GM23338 (cell line): ENCODE measurements at regions not wholly inside any gene's neighbourhood (a gene's known extent, or its start where the extent isn't known, plus 50 kb on each side); places are given as distances from the start of the nearest gene placed in this dataset.
A peak's percentile ranks its signal among the peaks of the same experiment; 100 is the strongest.

Experiments
- ATAC-seq: fragments of 200-7000 bp; cut with Tn5 transposase; 3 replicates; pipeline ENCODE4 v1.9.1; 2020
- DNase-seq: peaks from one replicate; pipeline ENCODE4 v3.0.0-alpha.2; 2015; ENCODE audit warnings: low spot score
- H2AFZ ChIP-seq: fragments of 200-600 bp; sonication (generic); 2 replicates; pipeline ENCODE4 v1.8.0; 2016; ENCODE audit warnings: antibody characterized with exemption, mild to moderate bottlenecking, moderate library complexity
- H3F3A ChIP-seq: fragments of 200-600 bp; sonication (generic); replicated peaks from 2 replicates; pipeline ENCODE4 v1.8.0; 2017; ENCODE audit warnings: antibody characterized with exemption, mixed run types, low read depth
- H3K27ac ChIP-seq: fragments of 200-600 bp; sonication (generic); 2 replicates; pipeline ENCODE4 v1.6.1; 2016; ENCODE audit warnings: low read depth
- H3K27me3 ChIP-seq: fragments of 200-600 bp; sonication (generic); 2 replicates; pipeline ENCODE4 v1.8.0; 2016; ENCODE audit warnings: mild to moderate bottlenecking, mixed run types, moderate library complexity; ENCODE audit not compliant: insufficient read depth
- H3K36me3 ChIP-seq: fragments of 200-600 bp; sonication (generic); 2 replicates; pipeline ENCODE4 v1.8.0; 2016; ENCODE audit warnings: mild to moderate bottlenecking; ENCODE audit not compliant: insufficient read depth
- H3K4me1 ChIP-seq: fragments of 200-600 bp; sonication (generic); 2 replicates; pipeline ENCODE4 v1.8.0; 2016; ENCODE audit warnings: mild to moderate bottlenecking, moderate library complexity; ENCODE audit not compliant: insufficient read depth
- H3K4me2 ChIP-seq: fragments of 200-600 bp; sonication (generic); 2 replicates; pipeline ENCODE4 v1.7.1; 2017; ENCODE audit warnings: mixed run types
- H3K4me3 ChIP-seq: fragments of 200-600 bp; sonication (generic); 2 replicates; pipeline ENCODE4 v1.6.1; 2016; ENCODE audit warnings: mixed run types
- H3K79me2 ChIP-seq: fragments of 200-600 bp; sonication (generic); replicated peaks from 2 replicates; pipeline ENCODE4 v1.8.0; 2017; ENCODE audit warnings: mild to moderate bottlenecking; ENCODE audit not compliant: insufficient read depth
- H3K9me2 ChIP-seq: fragments of 200-600 bp; sonication (generic); 2 replicates; pipeline ENCODE4 v1.8.0; 2017; ENCODE audit not compliant: insufficient read depth
- H4K20me1 ChIP-seq: fragments of 200-600 bp; sonication (generic); replicated peaks from 2 replicates; pipeline ENCODE4 v1.8.0; 2017; ENCODE audit warnings: mild to moderate bottlenecking; ENCODE audit not compliant: insufficient read depth
- H3K27ac Mint-ChIP-seq: 2 replicates; pipeline ENCODE4 v1.8.0; 2020; ENCODE audit warnings: inconsistent platforms, mild to moderate bottlenecking, moderate library complexity, mixed read lengths
- H3K27me3 Mint-ChIP-seq: 3 replicates; pipeline ENCODE4 v1.8.0; 2022; ENCODE audit warnings: low read depth, mild to moderate bottlenecking, moderate library complexity, mixed read lengths, inconsistent platforms; ENCODE audit not compliant: insufficient read depth, poor library complexity
- H3K36me3 Mint-ChIP-seq: 3 replicates; pipeline ENCODE4 v1.8.0; 2021; ENCODE audit warnings: low read depth, mild to moderate bottlenecking, inconsistent platforms, moderate library complexity, mixed read lengths
- H3K4me1 Mint-ChIP-seq: 3 replicates; pipeline ENCODE4 v1.8.0; 2020; ENCODE audit warnings: mild to moderate bottlenecking, inconsistent platforms, mixed read lengths
- H3K4me3 Mint-ChIP-seq: 3 replicates; pipeline ENCODE4 v1.8.0; 2021; ENCODE audit warnings: moderate library complexity, mild to moderate bottlenecking, inconsistent platforms, mixed read lengths
- H3K9me3 Mint-ChIP-seq: 3 replicates; pipeline ENCODE4 v1.8.0; 2020; ENCODE audit warnings: moderate library complexity, mild to moderate bottlenecking, inconsistent platforms, mixed read lengths
- CREB1 ChIP-seq: fragments of 250-450 bp; sonication (Bioruptor Pico); IDR thresholded peaks from 2 replicates; pipeline ENCODE4 v1.5.0; 2020; ENCODE audit warnings: low read depth, mild to moderate bottlenecking, moderate library complexity
- CTCF ChIP-seq, 2 experiments: fragments of 200-600 bp in 1 of 2; sonication (generic) in 1 of 2; conservative IDR thresholded peaks; 2 replicates each; pipeline versions ENCODE4 v1.5.1 to v1.6.1; 2016 to 2017; ENCODE audit warnings: antibody characterized with exemption in 2 of 2, low read depth in 2 of 2, mild to moderate bottlenecking in 2 of 2, moderate library complexity in 1 of 2
- ETS1 ChIP-seq: IDR thresholded peaks from 2 replicates; pipeline ENCODE4 v1.6.1; 2016; ENCODE audit warnings: antibody characterized with exemption
- EZH2 ChIP-seq: fragments of 200-600 bp; sonication (generic); IDR thresholded peaks from one replicate; pipeline ENCODE4 v1.8.0; 2017; ENCODE audit warnings: antibody characterized with exemption, mild to moderate bottlenecking, low read depth; ENCODE audit not compliant: unreplicated experiment
- EZH2phosphoT487 ChIP-seq: fragments of 200-600 bp; sonication (generic); IDR thresholded peaks from one replicate; pipeline ENCODE4 v1.8.1; 2018; ENCODE audit warnings: antibody characterized with exemption; ENCODE audit not compliant: unreplicated experiment
- JUNB ChIP-seq: IDR thresholded peaks from one replicate; pipeline ENCODE4 v1.6.1; 2016; ENCODE audit warnings: antibody characterized with exemption; ENCODE audit not compliant: unreplicated experiment
- NANOG ChIP-seq: IDR thresholded peaks from 2 replicates; pipeline ENCODE4 v1.6.1; 2016; ENCODE audit warnings: antibody characterized with exemption, borderline replicate concordance
- POLR2AphosphoS5 ChIP-seq: IDR thresholded peaks from 2 replicates; pipeline ENCODE4 v1.6.1; 2016; ENCODE audit warnings: antibody characterized with exemption, low read depth
- REST ChIP-seq: IDR thresholded peaks from one replicate; pipeline ENCODE4 v1.6.1; 2018; ENCODE audit warnings: antibody characterized with exemption; ENCODE audit not compliant: unreplicated experiment
- STAT1 ChIP-seq: IDR thresholded peaks from one replicate; pipeline ENCODE4 v1.6.1; 2016; ENCODE audit warnings: antibody characterized with exemption; ENCODE audit not compliant: unreplicated experiment
- ZNF114 ChIP-seq: fragments of 250-450 bp; sonication (Bioruptor Pico); IDR thresholded peaks from 2 replicates; pipeline ENCODE4 v1.5.0; 2020; ENCODE audit warnings: mild to moderate bottlenecking, moderate library complexity
- ZNF331 ChIP-seq: fragments of 250-450 bp; sonication (Bioruptor Pico); IDR thresholded peaks from 2 replicates; pipeline ENCODE4 v1.5.0; 2020; ENCODE audit warnings: low read depth, mild to moderate bottlenecking, moderate library complexity
- TF ChIP-seq, protein P1 (sequence below): fragments of 250-450 bp; sonication (Bioruptor Pico); IDR thresholded peaks from 2 replicates; pipeline ENCODE4 v1.5.0; 2020; ENCODE audit warnings: mild to moderate bottlenecking, moderate library complexity

DNA sequence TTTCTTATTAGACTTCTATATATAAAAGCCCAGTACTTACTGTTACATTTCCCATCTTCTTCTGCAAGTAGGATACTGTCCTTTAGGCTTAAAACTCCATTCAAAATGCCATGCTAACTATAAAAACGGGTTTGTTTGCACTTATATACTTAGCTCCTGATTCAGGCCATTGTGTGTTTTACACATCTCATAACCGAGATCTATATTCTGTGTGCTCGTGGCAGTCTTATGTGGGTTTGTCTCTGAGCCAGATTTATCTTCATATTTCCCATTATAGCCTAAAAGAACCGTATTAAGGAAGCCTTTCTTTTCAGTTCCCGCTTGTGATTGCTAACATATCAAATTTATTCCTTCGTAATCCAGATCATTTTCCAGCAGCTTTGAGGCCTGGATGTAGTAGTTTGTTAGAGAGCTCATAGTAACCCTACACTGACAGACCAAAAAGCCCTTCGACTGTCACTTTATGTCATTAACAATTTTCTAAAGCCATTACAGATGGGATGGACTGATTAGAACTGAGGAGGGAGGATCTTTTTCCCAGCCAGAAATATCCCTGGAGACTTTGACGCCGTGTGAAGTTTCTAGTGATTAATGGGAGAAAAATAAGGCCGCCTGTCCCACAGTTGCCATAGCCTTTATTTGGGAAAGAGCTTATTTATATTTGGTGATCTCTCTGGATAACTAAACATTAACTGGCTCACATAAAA is 508.5 kb downstream of the FOXG1 start:
- H3K27me3 Mint-ChIP-seq: no peaks in the 10 kb centered on the region
- Histone ChIP-seq H3K4me2 (no peak overlapping the region), H3K27ac (no peak overlapping the region), H4K20me1 (no peaks in the 10 kb centered on the region), H3K9me2 (no peaks in the 10 kb centered on the region), H3F3A (no peaks in the 10 kb centered on the region), H3K27me3 (no peaks in the 10 kb centered on the region), H3K4me1 (no peaks in the 10 kb centered on the region), H3K79me2 (no peaks in the 10 kb centered on the region), H3K4me3 (no peak overlapping the region), H2AFZ (0 out of 2 replicates have a peak overlapping the region, but pooled peaks have one; percentile 18), H3K36me3 (no peaks in the 10 kb centered on the region)
- ATAC-seq: no peak
- no peak overlapping the region for H3K27ac Mint-ChIP-seq
- no peak for TF ChIP-seq ETS1
- TF ChIP-seq NANOG: no peak
- no peak for TF ChIP-seq JUNB
- TF ChIP-seq REST: no peak
- TF ChIP-seq ZNF114 (CRISPR knock-in tag): no peak
- TF ChIP-seq CTCF (conservative IDR thresholded peaks at IDR 0.05; ENCODE audit: low read depth in 2 of 2): no peak
- TF ChIP-seq ZNF331: no peak
- TF ChIP-seq STAT1: no peak
- no peak for TF ChIP-seq EZH2
- TF ChIP-seq POLR2AphosphoS5: no peak
- TF ChIP-seq EZH2phosphoT487: no peak
- no peak for TF ChIP-seq CREB1 (CRISPR knock-in tag)
- TF ChIP-seq, protein P1, sequence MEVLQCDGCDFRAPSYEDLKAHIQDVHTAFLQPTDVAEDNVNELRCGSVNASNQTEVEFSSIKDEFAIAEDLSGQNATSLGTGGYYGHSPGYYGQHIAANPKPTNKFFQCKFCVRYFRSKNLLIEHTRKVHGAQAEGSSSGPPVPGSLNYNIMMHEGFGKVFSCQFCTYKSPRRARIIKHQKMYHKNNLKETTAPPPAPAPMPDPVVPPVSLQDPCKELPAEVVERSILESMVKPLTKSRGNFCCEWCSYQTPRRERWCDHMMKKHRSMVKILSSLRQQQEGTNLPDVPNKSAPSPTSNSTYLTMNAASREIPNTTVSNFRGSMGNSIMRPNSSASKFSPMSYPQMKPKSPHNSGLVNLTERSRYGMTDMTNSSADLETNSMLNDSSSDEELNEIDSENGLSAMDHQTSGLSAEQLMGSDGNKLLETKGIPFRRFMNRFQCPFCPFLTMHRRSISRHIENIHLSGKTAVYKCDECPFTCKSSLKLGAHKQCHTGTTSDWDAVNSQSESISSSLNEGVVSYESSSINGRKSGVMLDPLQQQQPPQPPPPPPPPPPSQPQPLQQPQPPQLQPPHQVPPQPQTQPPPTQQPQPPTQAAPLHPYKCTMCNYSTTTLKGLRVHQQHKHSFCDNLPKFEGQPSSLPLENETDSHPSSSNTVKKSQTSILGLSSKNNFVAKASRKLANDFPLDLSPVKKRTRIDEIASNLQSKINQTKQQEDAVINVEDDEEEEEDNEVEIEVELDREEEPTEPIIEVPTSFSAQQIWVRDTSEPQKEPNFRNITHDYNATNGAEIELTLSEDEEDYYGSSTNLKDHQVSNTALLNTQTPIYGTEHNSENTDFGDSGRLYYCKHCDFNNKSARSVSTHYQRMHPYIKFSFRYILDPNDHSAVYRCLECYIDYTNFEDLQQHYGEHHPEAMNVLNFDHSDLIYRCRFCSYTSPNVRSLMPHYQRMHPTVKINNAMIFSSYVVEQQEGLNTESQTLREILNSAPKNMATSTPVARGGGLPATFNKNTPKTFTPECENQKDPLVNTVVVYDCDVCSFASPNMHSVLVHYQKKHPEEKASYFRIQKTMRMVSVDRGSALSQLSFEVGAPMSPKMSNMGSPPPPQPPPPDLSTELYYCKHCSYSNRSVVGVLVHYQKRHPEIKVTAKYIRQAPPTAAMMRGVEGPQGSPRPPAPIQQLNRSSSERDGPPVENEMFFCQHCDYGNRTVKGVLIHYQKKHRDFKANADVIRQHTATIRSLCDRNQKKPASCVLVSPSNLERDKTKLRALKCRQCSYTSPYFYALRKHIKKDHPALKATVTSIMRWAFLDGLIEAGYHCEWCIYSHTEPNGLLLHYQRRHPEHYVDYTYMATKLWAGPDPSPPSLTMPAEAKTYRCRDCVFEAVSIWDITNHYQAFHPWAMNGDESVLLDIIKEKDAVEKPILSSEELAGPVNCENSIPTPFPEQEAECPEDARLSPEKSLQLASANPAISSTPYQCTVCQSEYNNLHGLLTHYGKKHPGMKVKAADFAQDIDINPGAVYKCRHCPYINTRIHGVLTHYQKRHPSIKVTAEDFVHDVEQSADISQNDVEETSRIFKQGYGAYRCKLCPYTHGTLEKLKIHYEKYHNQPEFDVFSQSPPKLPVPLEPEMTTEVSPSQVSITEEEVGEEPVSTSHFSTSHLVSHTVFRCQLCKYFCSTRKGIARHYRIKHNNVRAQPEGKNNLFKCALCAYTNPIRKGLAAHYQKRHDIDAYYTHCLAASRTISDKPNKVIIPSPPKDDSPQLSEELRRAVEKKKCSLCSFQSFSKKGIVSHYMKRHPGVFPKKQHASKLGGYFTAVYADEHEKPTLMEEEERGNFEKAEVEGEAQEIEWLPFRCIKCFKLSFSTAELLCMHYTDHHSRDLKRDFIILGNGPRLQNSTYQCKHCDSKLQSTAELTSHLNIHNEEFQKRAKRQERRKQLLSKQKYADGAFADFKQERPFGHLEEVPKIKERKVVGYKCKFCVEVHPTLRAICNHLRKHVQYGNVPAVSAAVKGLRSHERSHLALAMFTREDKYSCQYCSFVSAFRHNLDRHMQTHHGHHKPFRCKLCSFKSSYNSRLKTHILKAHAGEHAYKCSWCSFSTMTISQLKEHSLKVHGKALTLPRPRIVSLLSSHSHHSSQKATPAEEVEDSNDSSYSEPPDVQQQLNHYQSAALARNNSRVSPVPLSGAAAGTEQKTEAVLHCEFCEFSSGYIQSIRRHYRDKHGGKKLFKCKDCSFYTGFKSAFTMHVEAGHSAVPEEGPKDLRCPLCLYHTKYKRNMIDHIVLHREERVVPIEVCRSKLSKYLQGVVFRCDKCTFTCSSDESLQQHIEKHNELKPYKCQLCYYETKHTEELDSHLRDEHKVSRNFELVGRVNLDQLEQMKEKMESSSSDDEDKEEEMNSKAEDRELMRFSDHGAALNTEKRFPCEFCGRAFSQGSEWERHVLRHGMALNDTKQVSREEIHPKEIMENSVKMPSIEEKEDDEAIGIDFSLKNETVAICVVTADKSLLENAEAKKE (CRISPR knock-in tag): no peak
- H3K4me3 Mint-ChIP-seq: no peak overlapping the region
- H3K4me1 Mint-ChIP-seq: no peaks in the 10 kb centered on the region
- no peaks in the 10 kb centered on the region for H3K36me3 Mint-ChIP-seq
- no peak for DNase-seq
- no peaks in the 10 kb centered on the region for H3K9me3 Mint-ChIP-seq
